ENCODE measurements at regions not wholly inside any gene's neighbourhood (a gene's known extent, or its start where the extent isn't known, plus 50 kb on each side); places are given as distances from the start of the nearest gene placed in this dataset.

DNA sequence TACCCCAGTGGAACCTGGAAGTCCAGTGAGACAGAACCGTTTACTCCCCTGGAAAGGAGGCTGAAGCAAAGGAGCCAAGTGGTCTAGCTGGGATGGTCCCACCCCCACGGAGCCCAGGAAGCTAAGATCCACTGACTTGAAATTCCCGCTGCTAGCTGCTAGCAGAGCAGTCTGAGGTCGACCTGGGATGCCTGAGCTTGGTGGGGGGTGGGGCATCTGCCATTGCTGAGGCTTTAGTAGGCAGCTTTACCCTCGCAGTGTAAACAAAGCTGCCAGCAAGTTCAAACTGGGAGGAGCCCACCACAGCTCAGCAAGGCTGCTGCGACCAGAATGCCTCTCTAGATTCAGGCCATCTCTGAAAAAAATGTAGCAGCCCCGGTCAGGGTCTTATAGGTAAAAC lies 437.0 kb downstream of the SUCLA2 start:
- no peak overlapping the region for H2AFZ ChIP-seq (ENCODE audit: low read depth, low read length)
- BruUV-seq (replicated peaks), result no TSS peak

More for the DNA sequence above, 437.0 kb downstream of the SUCLA2 start:
- FAIRE-seq (no peak), DNase-seq (ENCODE audit: low read depth, low spot score) (no peak)
- H3K4me3 ChIP-seq (replicated peaks in 1 of 3; ENCODE audit: insufficient read depth in 1 of 3, low read depth in 1 of 3, low read length in 3 of 3), result no peak overlapping the region
- no peaks in the 10 kb centered on the region for H3K4me1 ChIP-seq (ENCODE audit: control insufficient read depth, extremely low read depth, insufficient read depth, low read length)
- H3K9me3 ChIP-seq (replicated peaks; ENCODE audit: control insufficient read depth, insufficient read depth, low read length), result no peaks in the 10 kb centered on the region
- H3K9ac ChIP-seq (replicated peaks; ENCODE audit: extremely low read depth, insufficient read depth, low read length), result no peak overlapping the region
- POLR2A ChIA-PET, result no interaction called here
- H3K36me3 ChIP-seq (ENCODE audit: control insufficient read depth in 2 of 2, extremely low read depth in 1 of 2, insufficient read depth in 2 of 2, low read length in 2 of 2), result no peaks in the 10 kb centered on the region
- dilution Hi-C loops (cut with MboI; ENCODE audit: extremely low pct_ligation_motif_present, low sequenced_read_pairs) (no loop called here), intact Hi-C loops (cut with micrococcal nuclease) (no loop called here)
- no peaks in the 10 kb centered on the region for H3K27me3 ChIP-seq (ENCODE audit: control insufficient read depth in 2 of 2, insufficient read depth in 2 of 2, low read length in 2 of 2)
- no peaks in the 10 kb centered on the region for H3K79me2 ChIP-seq (ENCODE audit: control insufficient read depth, insufficient read depth, low read length)
- TF ChIP-seq, protein P1, sequence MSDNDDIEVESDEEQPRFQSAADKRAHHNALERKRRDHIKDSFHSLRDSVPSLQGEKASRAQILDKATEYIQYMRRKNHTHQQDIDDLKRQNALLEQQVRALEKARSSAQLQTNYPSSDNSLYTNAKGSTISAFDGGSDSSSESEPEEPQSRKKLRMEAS (IDR thresholded peaks at IDR 0.05; ENCODE audit: insufficient read depth, insufficient read length), result no peak
- TF ChIP-seq POLR2A (IDR thresholded peaks at IDR 0.05; ENCODE audit: low read depth, low read length) (no peak), POLR2AphosphoS5 (IDR thresholded peaks at IDR 0.05; ENCODE audit: insufficient read depth, low read depth, low read length) (no peak), FOS (IDR thresholded peaks at IDR 0.05; ENCODE audit: borderline replicate concordance, insufficient read depth, low read length) (no peak), EZH2 (IDR thresholded peaks at IDR 0.05; ENCODE audit: borderline replicate concordance, low read depth, low read length, severe bottlenecking) (no peak), JUN (IDR thresholded peaks at IDR 0.05; ENCODE audit: borderline replicate concordance, insufficient read depth, insufficient read length, low read depth) (no peak), GATA2 (IDR thresholded peaks at IDR 0.05; ENCODE audit: insufficient read depth, insufficient read length, low read depth, low read length) (no peak), MYC (IDR thresholded peaks at IDR 0.05; ENCODE audit: low read depth, low read length) (no peak)
- TF ChIP-seq, protein P2, sequence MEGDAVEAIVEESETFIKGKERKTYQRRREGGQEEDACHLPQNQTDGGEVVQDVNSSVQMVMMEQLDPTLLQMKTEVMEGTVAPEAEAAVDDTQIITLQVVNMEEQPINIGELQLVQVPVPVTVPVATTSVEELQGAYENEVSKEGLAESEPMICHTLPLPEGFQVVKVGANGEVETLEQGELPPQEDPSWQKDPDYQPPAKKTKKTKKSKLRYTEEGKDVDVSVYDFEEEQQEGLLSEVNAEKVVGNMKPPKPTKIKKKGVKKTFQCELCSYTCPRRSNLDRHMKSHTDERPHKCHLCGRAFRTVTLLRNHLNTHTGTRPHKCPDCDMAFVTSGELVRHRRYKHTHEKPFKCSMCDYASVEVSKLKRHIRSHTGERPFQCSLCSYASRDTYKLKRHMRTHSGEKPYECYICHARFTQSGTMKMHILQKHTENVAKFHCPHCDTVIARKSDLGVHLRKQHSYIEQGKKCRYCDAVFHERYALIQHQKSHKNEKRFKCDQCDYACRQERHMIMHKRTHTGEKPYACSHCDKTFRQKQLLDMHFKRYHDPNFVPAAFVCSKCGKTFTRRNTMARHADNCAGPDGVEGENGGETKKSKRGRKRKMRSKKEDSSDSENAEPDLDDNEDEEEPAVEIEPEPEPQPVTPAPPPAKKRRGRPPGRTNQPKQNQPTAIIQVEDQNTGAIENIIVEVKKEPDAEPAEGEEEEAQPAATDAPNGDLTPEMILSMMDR (IDR thresholded peaks at IDR 0.05; ENCODE audit: extremely low read depth in 1 of 2, insufficient read depth in 1 of 2, low read depth in 1 of 2, low read length in 2 of 2), result no peak
- H3K4me2 ChIP-seq (ENCODE audit: insufficient read depth, low read length), result no peak overlapping the region
- H3K9me1 ChIP-seq (replicated peaks; ENCODE audit: control insufficient read depth, extremely low read depth, insufficient read depth, low read length), result no peaks in the 10 kb centered on the region
- H3K27ac ChIP-seq (ENCODE audit: insufficient read depth, low read depth, low read length), result no peak overlapping the region
- CTCF ChIA-PET, result no interaction called here
- no peaks in the 10 kb centered on the region for H4K20me1 ChIP-seq (replicated peaks; ENCODE audit: control insufficient read depth, extremely low read depth, insufficient read depth, low read length)
